Trophoblast cell (in vitro differentiated cells and primary cell): ENCODE measurements at regions not wholly inside any gene's neighbourhood (a gene's known extent, or its start where the extent isn't known, plus 50 kb on each side); places are given as distances from the start of the nearest gene placed in this dataset.

Source experiments
- DNase-seq, 2 donors: peaks; one replicate each; pipeline ENCODE4 v3.0.0-alpha.2; 2016
- H2AFZ ChIP-seq: 2 replicates; pipeline ENCODE4 v1.6.1; 2013; ENCODE audit warnings: low read length, moderate library complexity, mild to moderate bottlenecking; ENCODE audit not compliant: insufficient read depth, poor library complexity
- H2AK5ac ChIP-seq: 2 replicates; pipeline ENCODE4 v1.6.1; 2013; ENCODE audit warnings: mild to moderate bottlenecking, low read length
- H2BK120ac ChIP-seq: 2 replicates; pipeline ENCODE4 v1.6.1; 2013; ENCODE audit warnings: low read length, mild to moderate bottlenecking, moderate library complexity; ENCODE audit not compliant: insufficient read depth, poor library complexity
- H2BK12ac ChIP-seq: 2 replicates; pipeline ENCODE4 v1.6.1; 2013; ENCODE audit warnings: mild to moderate bottlenecking, low read length, moderate library complexity
- H2BK5ac ChIP-seq: 2 replicates; pipeline ENCODE4 v1.6.1; 2013; ENCODE audit warnings: low read length, low read depth, moderate library complexity, mild to moderate bottlenecking; ENCODE audit not compliant: poor library complexity
- H3K14ac ChIP-seq: 2 replicates; pipeline ENCODE4 v1.6.1; 2013; ENCODE audit warnings: mild to moderate bottlenecking, low read length
- H3K18ac ChIP-seq: 2 replicates; pipeline ENCODE4 v1.6.1; 2013; ENCODE audit warnings: mild to moderate bottlenecking, low read length
- H3K23ac ChIP-seq: 2 replicates; pipeline ENCODE4 v1.6.1; 2013; ENCODE audit warnings: low read length
- H3K27ac ChIP-seq: 2 replicates; pipeline ENCODE4 v1.5.1; 2013; ENCODE audit warnings: low read depth, mild to moderate bottlenecking, inconsistent platforms, low read length, moderate library complexity
- H3K27me3 ChIP-seq: 2 replicates; pipeline ENCODE4 v1.6.1; 2013; ENCODE audit warnings: inconsistent platforms, mild to moderate bottlenecking, low read length, moderate library complexity; ENCODE audit not compliant: insufficient read depth
- H3K36me3 ChIP-seq, 2 experiments: 1 replicate in 1 of 2; 2 replicates in 1 of 2; pipeline ENCODE4 v1.6.1; 2013; ENCODE audit warnings: low read length in 2 of 2, mild to moderate bottlenecking in 2 of 2, moderate library complexity in 1 of 2; ENCODE audit not compliant: insufficient read depth in 2 of 2, control insufficient read depth in 1 of 2
- H3K4ac ChIP-seq: 2 replicates; pipeline ENCODE4 v1.6.1; 2013; ENCODE audit warnings: low read depth, mild to moderate bottlenecking, low read length, moderate library complexity
- H3K4me1 ChIP-seq, 2 experiments: 1 replicate in 1 of 2; 2 replicates in 1 of 2; pipeline ENCODE4 v1.6.1; 2013; ENCODE audit warnings: low read length in 2 of 2, mild to moderate bottlenecking in 2 of 2, moderate library complexity in 1 of 2; ENCODE audit not compliant: insufficient read depth in 2 of 2, control insufficient read depth in 1 of 2
- H3K4me2 ChIP-seq: 2 replicates; pipeline ENCODE4 v1.6.1; 2013; ENCODE audit warnings: inconsistent platforms, mild to moderate bottlenecking, low read length, moderate library complexity
- H3K4me3 ChIP-seq: 2 replicates; pipeline ENCODE4 v1.5.1; 2013; ENCODE audit warnings: mild to moderate bottlenecking, low read depth, low read length, inconsistent platforms
- H3K79me1 ChIP-seq: one replicate; pipeline ENCODE4 v1.6.1; 2013; ENCODE audit warnings: low read length
- H3K79me2 ChIP-seq: 2 replicates; pipeline ENCODE4 v1.6.1; 2013; ENCODE audit warnings: low read length, mild to moderate bottlenecking; ENCODE audit not compliant: control insufficient read depth, insufficient read depth, poor library complexity
- H3K9ac ChIP-seq: 2 replicates; pipeline ENCODE4 v1.6.1; 2013; ENCODE audit warnings: mild to moderate bottlenecking, low read length
- H3K9me3 ChIP-seq: 2 replicates; pipeline ENCODE4 v1.6.1; 2013; ENCODE audit warnings: low read depth, mild to moderate bottlenecking, control low read depth, inconsistent platforms, low read length; ENCODE audit not compliant: insufficient read depth
- H4K12ac ChIP-seq: 2 replicates; pipeline ENCODE4 v1.6.1; 2013; ENCODE audit warnings: low read depth, mild to moderate bottlenecking, low read length, moderate library complexity
- H4K8ac ChIP-seq: 2 replicates; pipeline ENCODE4 v1.6.1; 2013; ENCODE audit warnings: low read depth, mild to moderate bottlenecking, low read length, moderate library complexity
- H4K91ac ChIP-seq: one replicate; pipeline ENCODE4 v1.6.1; 2013; ENCODE audit warnings: low read depth, mild to moderate bottlenecking, low read length, moderate library complexity
- WGBS: extraction: QIAGEN DNeasy Blood & Tissue Kit; methylation state at CpG from one replicate; pipeline ENCODE4 v1.1.7; 2013; ENCODE audit warnings: missing lambda C conversion rate; ENCODE audit not compliant: insufficient read length, insufficient coverage; ENCODE audit errors: extremely low coverage; 5-methylcytosine and 5-hydroxymethylcytosine counted together

GRCh38 chr17:45579529-45580495, 89.3 kb upstream of the PLEKHM1 start:
- no CpG with 5 or more reads among the region's 7 CpGs for whole genome bisulfite sequencing
- Histone ChIP-seq H3K27me3 (no peaks in the 10 kb centered on the region), H2BK5ac (no peak overlapping the region), H4K91ac (no peak overlapping the region), H3K4me2 (no peak overlapping the region), H4K8ac (no peak overlapping the region), H3K4me3 (no peak overlapping the region), H3K23ac (no peak overlapping the region), H2BK120ac (no peak overlapping the region), H3K4ac (no peak overlapping the region), H3K36me3 (peaks cover 0 to 2% of the 10 kb centered on the region in 2 experiments), H3K79me2 (peaks cover 9% of the 10 kb centered on the region), H3K9ac (no peak overlapping the region), H3K79me1 (peaks cover 6% of the 10 kb centered on the region), H2AK5ac (no peak overlapping the region), H3K27ac (no peak overlapping the region), H4K12ac (no peak overlapping the region), H3K4me1 (no peaks in the 10 kb centered on the region), H3K9me3 (no peaks in the 10 kb centered on the region), H3K14ac (no peak overlapping the region), H3K18ac (no peak overlapping the region), H2BK12ac (no peak overlapping the region), H2AFZ (no peak overlapping the region)
- no peak for DNase-seq

GRCh38 chr17:45580924-45581323, 90.4 kb upstream of the PLEKHM1 start:
- no peak overlapping the region for H2AK5ac ChIP-seq
- H3K27ac ChIP-seq, result no peak overlapping the region
- H3K4me2 ChIP-seq, result no peak overlapping the region
- H4K12ac ChIP-seq, result no peak overlapping the region
- H4K91ac ChIP-seq, result no peak overlapping the region
- peaks cover 9% of the 10 kb centered on the region for H3K79me2 ChIP-seq
- H3K27me3 ChIP-seq, result no peaks in the 10 kb centered on the region
- H3K14ac ChIP-seq, result no peak overlapping the region
- no peak overlapping the region for H2BK120ac ChIP-seq
- no peak overlapping the region for H4K8ac ChIP-seq
- H3K23ac ChIP-seq, result no peak overlapping the region
- H2AFZ ChIP-seq, result no peak overlapping the region
- H3K4me1 ChIP-seq, result no peaks in the 10 kb centered on the region
- no peaks in the 10 kb centered on the region for H3K9me3 ChIP-seq
- H3K79me1 ChIP-seq, result peaks cover 6% of the 10 kb centered on the region
- WGBS, result no CpG with 5 or more reads among the region's 7 CpGs
- no peak overlapping the region for H3K9ac ChIP-seq
- no peak overlapping the region for H3K4me3 ChIP-seq
- H3K36me3 ChIP-seq, result peaks cover 0 to 2% of the 10 kb centered on the region in 2 experiments
- H3K4ac ChIP-seq, result no peak overlapping the region
- no peak overlapping the region for H2BK5ac ChIP-seq
- no peak overlapping the region for H3K18ac ChIP-seq
- DNase-seq, result no peak
- H2BK12ac ChIP-seq, result no peak overlapping the region

- Histone ChIP-seq H2BK12ac (no peak overlapping the region), H3K79me1 (peaks cover 6% of the 10 kb centered on the region), H2AFZ (no peak overlapping the region), H3K9ac (no peak overlapping the region), H3K79me2 (peaks cover 9% of the 10 kb centered on the region), H3K4me1 (no peaks in the 10 kb centered on the region), H3K27me3 (no peaks in the 10 kb centered on the region), H2BK120ac (no peak overlapping the region), H3K36me3 (peaks cover 0 to 2% of the 10 kb centered on the region in 2 experiments), H2BK5ac (no peak overlapping the region), H3K4me3 (no peak overlapping the region), H4K8ac (no peak overlapping the region), H4K12ac (no peak overlapping the region), H3K18ac (no peak overlapping the region), H3K9me3 (no peaks in the 10 kb centered on the region), H3K4me2 (no peak overlapping the region), H3K14ac (no peak overlapping the region), H3K23ac (no peak overlapping the region), H4K91ac (no peak overlapping the region), H3K4ac (no peak overlapping the region), H3K27ac (no peak overlapping the region), H2AK5ac (no peak overlapping the region)
- DNase-seq, result no peak
- no CpG with 5 or more reads among the region's 9 CpGs for WGBS
Measured at GRCh38 chr17:45581860-45582259, 91.3 kb upstream of the PLEKHM1 start.

DNA sequence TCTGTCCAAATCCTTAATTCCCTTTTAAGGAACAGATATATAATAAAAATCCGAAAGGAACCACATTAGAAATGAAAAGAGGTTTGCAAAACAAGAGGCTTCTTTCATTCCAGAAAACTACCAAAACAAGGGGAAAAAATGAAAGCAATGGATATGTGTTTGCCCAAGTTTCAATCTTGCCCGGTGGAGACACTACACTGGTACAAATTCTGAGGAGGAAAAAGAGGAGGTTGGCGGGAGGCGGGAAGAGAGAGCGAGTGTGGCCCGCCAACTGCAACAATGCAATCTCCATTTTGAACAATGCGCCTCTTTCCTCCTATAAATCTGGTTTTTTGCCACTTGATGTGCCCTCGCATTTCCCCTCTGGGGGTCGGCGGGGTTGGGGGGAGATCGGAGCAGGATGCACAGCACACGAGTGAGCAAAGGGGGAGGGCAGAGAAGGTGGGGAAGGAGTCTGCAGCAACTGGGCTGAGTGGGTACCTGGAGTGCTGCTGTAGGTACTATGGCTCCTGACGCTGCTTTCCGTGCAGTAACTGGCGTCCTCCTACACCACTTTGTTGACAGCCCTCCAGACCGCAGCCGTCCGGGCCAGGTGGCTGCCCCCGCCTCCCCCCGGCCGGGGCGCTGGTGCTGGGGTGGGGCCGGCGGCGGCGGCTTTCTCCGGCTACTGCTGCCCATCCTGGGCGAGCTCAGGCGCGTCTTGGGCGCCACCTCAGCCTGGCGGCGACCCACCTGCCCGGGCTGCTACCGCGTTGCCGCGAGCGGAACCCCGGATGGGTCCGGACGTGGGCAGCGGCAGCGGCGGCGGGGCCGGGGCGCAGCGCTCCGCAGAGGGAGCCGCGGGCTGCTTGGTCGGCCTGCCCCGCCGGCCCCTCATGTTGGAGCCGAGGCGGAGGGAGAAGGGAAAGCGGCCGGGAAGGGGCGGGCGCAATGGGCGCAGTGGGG, 93.8 kb upstream of the PLEKHM1 start:
- Histone ChIP-seq H3K9me3 (no peaks in the 10 kb centered on the region), H4K12ac (peak overlapping the region; percentile 9), H3K14ac (peak overlapping the region; percentile 17), H4K91ac (peak overlapping the region; percentile 12), H2BK5ac (peak overlapping the region; percentile 18), H3K4me2 (peak overlapping the region; percentile 62), H3K23ac (no peak overlapping the region), H3K79me1 (peaks cover 6% of the 10 kb centered on the region), H2AFZ (peak overlapping the region; percentile 25), H2BK12ac (no peak overlapping the region), H3K27ac (peak overlapping the region; percentile 11), H4K8ac (peak overlapping the region; percentile 15), H3K27me3 (no peaks in the 10 kb centered on the region), H3K4me1 (no peaks in the 10 kb centered on the region), H3K4ac (peak overlapping the region; percentile 17), H2AK5ac (no peak overlapping the region), H3K79me2 (peaks cover 6% of the 10 kb centered on the region), H3K18ac (peak overlapping the region; percentile 6), H3K36me3 (peaks cover 0 to 2% of the 10 kb centered on the region in 2 experiments), H3K4me3 (peak overlapping the region; percentile 81), H3K9ac (peak overlapping the region; percentile 45), H2BK120ac (peak overlapping the region; percentile 3)
- WGBS, result no CpG with 5 or more reads among the region's 62 CpGs
- DNase-seq, result peak; percentile 21 to 29
